NCI-H187 (cell line): ENCODE measurements at regions not wholly inside any gene's neighbourhood (a gene's known extent, or its start where the extent isn't known, plus 50 kb on each side); places are given as distances from the start of the nearest gene placed in this dataset.
"Not testable (repeated sequence)": the region's sequence is repeated elsewhere in the genome, so short reads cannot be mapped to it uniquely, and the experiment has no call there.

Source experiments
- DNase-seq, 2 experiments: peaks; one replicate each; lab custom pipeline; 2025; lab: John Stamatoyannopoulos, UW

GRCh38 chr6:15956205-15957106 is 172.4 kb upstream of the MYLIP start:
- DNase-seq, result no peak

GRCh38 chr6:15955484-15955883 is 173.4 kb upstream of the MYLIP start:
- DNase-seq, result no peak

GRCh38 chr6:15953152-15953880 is 175.6 kb upstream of the MYLIP start:
- DNase-seq, result no peak

- DNase-seq, result no peak
These were observed 176.4 kb upstream of the MYLIP start for GRCh38 chr6:15952231-15953151.

- DNase-seq, result no peak
These were observed 177.8 kb upstream of the MYLIP start for GRCh38 chr6:15950962-15951569.

- no peak for DNase-seq
These were observed 178.9 kb upstream of the MYLIP start for GRCh38 chr6:15949982-15950381.

GRCh38 chr6:15948930-15949900 is 179.7 kb upstream of the MYLIP start:
- DNase-seq, result peak; percentile 54 to 58

GRCh38 chr6:15947923-15948322 is 181.0 kb upstream of the MYLIP start:
- DNase-seq, result no peak

- no peak for DNase-seq
These were observed 181.4 kb upstream of the MYLIP start for GRCh38 chr6:15947436-15947835.

GRCh38 chr6:15946701-15947385 is 182.0 kb upstream of the MYLIP start:
- no peak for DNase-seq

GRCh38 chr6:15945593-15946159 is 183.2 kb upstream of the MYLIP start:
- no peak for DNase-seq

- DNase-seq, result no peak
These were observed 185.5 kb upstream of the MYLIP start for GRCh38 chr6:15943423-15943822.

- no peak for DNase-seq
These were observed 187.7 kb upstream of the MYLIP start for GRCh38 chr6:15941168-15941567.

- no peak for DNase-seq
These were observed 190.8 kb upstream of the MYLIP start for GRCh38 chr6:15938107-15938506.

GRCh38 chr6:15937602-15938001 is 191.3 kb upstream of the MYLIP start:
- no peak for DNase-seq

GRCh38 chr6:15936503-15936902 is 192.4 kb upstream of the MYLIP start:
- no peak for DNase-seq

GRCh38 chr6:15935661-15936060 is 193.2 kb upstream of the MYLIP start:
- no peak for DNase-seq

GRCh38 chr6:15931697-15932096 is 197.2 kb upstream of the MYLIP start:
- DNase-seq, result not testable (repeated sequence)

GRCh38 chr6:15930207-15930606 is 198.7 kb upstream of the MYLIP start:
- DNase-seq, result no peak

- DNase-seq, result no peak
These were observed 199.2 kb upstream of the MYLIP start for GRCh38 chr6:15929685-15930084.
